ENCODE measurements at regions not wholly inside any gene's neighbourhood (a gene's known extent, or its start where the extent isn't known, plus 50 kb on each side); places are given as distances from the start of the nearest gene placed in this dataset.

DNA sequence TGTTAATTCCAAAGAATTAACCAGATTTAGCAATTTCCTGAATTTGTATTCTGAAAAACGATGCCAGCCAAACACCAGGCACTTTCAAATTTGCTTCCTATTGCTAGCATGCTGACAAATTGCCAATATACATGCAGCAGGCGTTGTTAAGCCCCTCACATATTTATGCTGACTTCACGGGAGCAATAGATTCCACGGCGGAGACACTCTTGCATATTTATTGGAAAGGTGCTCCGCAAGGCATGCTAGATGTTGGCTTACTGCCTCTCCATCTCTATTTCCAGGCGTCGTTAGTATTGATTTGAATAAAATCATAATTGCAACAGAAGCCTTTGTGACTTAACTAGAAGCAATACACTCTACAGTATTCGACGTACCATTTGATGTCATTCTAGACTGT is 211.0 kb upstream of the IRX5 start:
- DNase-seq = no peak
- TF ChIP-seq, protein P1, sequence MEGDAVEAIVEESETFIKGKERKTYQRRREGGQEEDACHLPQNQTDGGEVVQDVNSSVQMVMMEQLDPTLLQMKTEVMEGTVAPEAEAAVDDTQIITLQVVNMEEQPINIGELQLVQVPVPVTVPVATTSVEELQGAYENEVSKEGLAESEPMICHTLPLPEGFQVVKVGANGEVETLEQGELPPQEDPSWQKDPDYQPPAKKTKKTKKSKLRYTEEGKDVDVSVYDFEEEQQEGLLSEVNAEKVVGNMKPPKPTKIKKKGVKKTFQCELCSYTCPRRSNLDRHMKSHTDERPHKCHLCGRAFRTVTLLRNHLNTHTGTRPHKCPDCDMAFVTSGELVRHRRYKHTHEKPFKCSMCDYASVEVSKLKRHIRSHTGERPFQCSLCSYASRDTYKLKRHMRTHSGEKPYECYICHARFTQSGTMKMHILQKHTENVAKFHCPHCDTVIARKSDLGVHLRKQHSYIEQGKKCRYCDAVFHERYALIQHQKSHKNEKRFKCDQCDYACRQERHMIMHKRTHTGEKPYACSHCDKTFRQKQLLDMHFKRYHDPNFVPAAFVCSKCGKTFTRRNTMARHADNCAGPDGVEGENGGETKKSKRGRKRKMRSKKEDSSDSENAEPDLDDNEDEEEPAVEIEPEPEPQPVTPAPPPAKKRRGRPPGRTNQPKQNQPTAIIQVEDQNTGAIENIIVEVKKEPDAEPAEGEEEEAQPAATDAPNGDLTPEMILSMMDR (IDR thresholded peaks at IDR 0.05) = no peak
- no peak for TF ChIP-seq POLR2A (IDR thresholded peaks at IDR 0.05)
- Histone ChIP-seq H3K4me1 (no peaks in the 10 kb centered on the region), H3K36me3 (no peaks in the 10 kb centered on the region), H3K27me3 (no peaks in the 10 kb centered on the region), H3K9me3 (no peaks in the 10 kb centered on the region), H3K27ac (no peak overlapping the region), H3K4me3 (no peak overlapping the region)
- 84 to 90% (median 89%) methylated on average over 10 of the region's 10 CpGs for WGBS, 4 donors
- intact Hi-C loops (cut with DNase I) = no loop called here
- ATAC-seq = no peak

DNA sequence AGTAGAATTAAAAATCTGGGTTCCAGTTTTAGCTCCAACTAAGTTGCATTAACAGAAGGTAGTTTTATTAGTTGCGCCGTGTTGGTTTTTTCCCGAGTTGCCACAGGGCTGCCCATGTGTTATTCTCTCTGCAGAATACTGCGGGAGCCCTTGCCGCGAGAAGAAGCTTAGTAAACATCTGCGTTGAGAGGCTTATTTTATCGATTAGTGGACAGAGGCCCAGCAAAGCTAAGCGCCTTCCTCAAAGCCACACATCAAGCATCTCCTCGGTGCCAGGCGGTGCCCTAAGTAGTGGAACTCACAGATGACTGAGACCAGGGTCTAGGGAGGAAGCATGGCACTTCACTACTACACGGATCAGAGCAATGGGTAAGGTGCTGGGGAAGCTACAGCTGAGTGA is 212.3 kb upstream of the IRX5 start:
- intact Hi-C loops (cut with DNase I) = no loop called here
- Histone ChIP-seq H3K4me3 (no peak overlapping the region), H3K27ac (no peak overlapping the region), H3K4me1 (no peaks in the 10 kb centered on the region), H3K27me3 (no peaks in the 10 kb centered on the region), H3K9me3 (no peaks in the 10 kb centered on the region), H3K36me3 (no peaks in the 10 kb centered on the region)
- no peak for ATAC-seq
- WGBS, 4 donors = 92 to 95% (median 94%) methylated on average over 12 of the region's 12 CpGs
- DNase-seq = no peak
- TF ChIP-seq, protein P1 (IDR thresholded peaks at IDR 0.05) = no peak
- TF ChIP-seq POLR2A (IDR thresholded peaks at IDR 0.05) = no peak

DNA sequence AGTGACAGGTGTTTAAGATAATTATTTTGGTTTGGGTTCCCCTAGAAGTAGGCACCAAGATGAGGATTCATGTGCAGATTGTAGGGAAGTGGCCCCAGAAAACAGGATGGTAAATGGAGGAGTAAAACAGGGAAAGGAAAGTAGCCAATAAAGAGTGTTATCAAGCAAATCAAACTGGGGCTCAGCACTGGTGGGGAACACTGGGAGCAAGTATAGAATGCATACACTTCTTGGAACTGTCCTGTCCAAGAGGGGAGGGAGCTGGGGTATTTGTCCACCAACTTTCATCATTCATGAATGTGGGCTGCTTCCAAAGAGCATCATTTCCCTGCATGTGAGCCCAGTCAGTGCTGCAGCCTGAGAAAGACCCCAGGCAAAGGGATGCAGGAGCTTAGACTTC is 215.7 kb upstream of the IRX5 start:
- Histone ChIP-seq H3K27ac (no peak overlapping the region), H3K4me1 (no peaks in the 10 kb centered on the region), H3K9me3 (no peaks in the 10 kb centered on the region), H3K27me3 (no peaks in the 10 kb centered on the region), H3K36me3 (no peaks in the 10 kb centered on the region), H3K4me3 (no peak overlapping the region)
- TF ChIP-seq, protein P1 (IDR thresholded peaks at IDR 0.05) = no peak
- TF ChIP-seq POLR2A (IDR thresholded peaks at IDR 0.05) = no peak
- intact Hi-C loops (cut with DNase I) = no loop called here
- no peak for ATAC-seq
- no peak for DNase-seq

DNA sequence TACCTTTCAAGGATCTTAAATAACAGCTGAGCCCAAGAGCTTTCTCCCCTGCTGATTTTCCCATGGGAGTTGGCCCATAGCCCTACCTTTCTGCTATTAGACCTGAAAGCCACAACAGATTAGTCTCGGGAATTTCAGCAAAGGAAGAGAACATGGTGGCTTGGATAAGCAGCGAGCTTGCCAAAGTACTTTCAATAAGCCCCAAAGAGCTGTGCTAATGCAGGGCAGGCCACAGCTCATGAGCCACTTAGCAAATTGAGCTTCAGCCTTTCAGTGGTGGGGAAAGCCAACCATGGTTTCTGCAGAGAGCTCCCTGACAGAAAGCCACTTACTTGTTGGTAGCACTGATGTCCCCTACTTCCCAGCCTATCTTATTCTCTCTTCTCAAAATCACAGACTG is 217.8 kb upstream of the IRX5 start:
- ATAC-seq (no peak), DNase-seq (no peak)
- Histone ChIP-seq H3K4me3 (no peak overlapping the region), H3K27me3 (no peaks in the 10 kb centered on the region), H3K9me3 (no peaks in the 10 kb centered on the region), H3K27ac (no peak overlapping the region), H3K36me3 (no peaks in the 10 kb centered on the region), H3K4me1 (no peaks in the 10 kb centered on the region)
- TF ChIP-seq, protein P1 (IDR thresholded peaks at IDR 0.05) = no peak
- no peak for TF ChIP-seq POLR2A (IDR thresholded peaks at IDR 0.05)
- WGBS, 4 donors = 93 to 100% (median 94%) methylated on average over 1 to 2 of the region's 2 CpGs
- intact Hi-C loops (cut with DNase I) = no loop called here
